BLaER1 (cell line): ENCODE measurements at regions not wholly inside any gene's neighbourhood (a gene's known extent, or its start where the extent isn't known, plus 50 kb on each side); places are given as distances from the start of the nearest gene placed in this dataset.
"Not testable (repeated sequence)": the region's sequence is repeated elsewhere in the genome, so short reads cannot be mapped to it uniquely, and the experiment has no call there.

Source experiments
- H3K27ac ChIP-seq: shearing (Covaris generic); formaldehyde crosslinking; 2 replicates; pipeline ENCODE4 v1.8.1; 2022
- H3K27me3 ChIP-seq: shearing (Covaris generic); formaldehyde crosslinking; 2 replicates; pipeline ENCODE4 v1.8.1; 2022
- H3K36me3 ChIP-seq: shearing (Covaris generic); formaldehyde crosslinking; 2 replicates; pipeline ENCODE4 v1.8.1; 2022
- H3K4me1 ChIP-seq: shearing (Covaris generic); formaldehyde crosslinking; 2 replicates; pipeline ENCODE4 v1.8.1; 2022
- H3K4me2 ChIP-seq: shearing (Covaris generic); formaldehyde crosslinking; 2 replicates; pipeline ENCODE4 v1.8.1; 2022
- H3K4me3 ChIP-seq: shearing (Covaris generic); formaldehyde crosslinking; 2 replicates; pipeline ENCODE4 v1.8.1; 2022
- H3K9ac ChIP-seq: shearing (Covaris generic); formaldehyde crosslinking; 2 replicates; pipeline ENCODE4 v1.8.1; 2022
- H3K9me3 ChIP-seq: shearing (Covaris generic); formaldehyde crosslinking; 2 replicates; pipeline ENCODE4 v1.8.1; 2022
- H4K20me1 ChIP-seq: shearing (Covaris generic); formaldehyde crosslinking; 2 replicates; pipeline ENCODE4 v1.8.1; 2022
- Cebpa-rat ChIP-seq: shearing (Covaris generic); IDR thresholded peaks from 2 replicates; pipeline ENCODE4 v1.8.1; 2022

- no peak overlapping the region for H3K4me2 ChIP-seq
- H4K20me1 ChIP-seq, result no peaks in the 10 kb centered on the region
- H3K4me1 ChIP-seq, result no peaks in the 10 kb centered on the region
- H3K9me3 ChIP-seq, result no peaks in the 10 kb centered on the region
- H3K27ac ChIP-seq, result no peak overlapping the region
- H3K36me3 ChIP-seq, result no peaks in the 10 kb centered on the region
- H3K4me3 ChIP-seq, result no peak overlapping the region
- no peak for TF ChIP-seq Cebpa-rat
- H3K9ac ChIP-seq, result no peak overlapping the region
- H3K27me3 ChIP-seq, result no peaks in the 10 kb centered on the region
Measured at GRCh38 chr1:228546541-228547463, 59.6 kb downstream of the RNF187 start.

- Histone ChIP-seq H3K36me3 (no peaks in the 10 kb centered on the region), H3K9ac (no peak overlapping the region)
- TF ChIP-seq Cebpa-rat, result no peak
Measured at GRCh38 chr1:228547464-228547792, 60.2 kb downstream of the RNF187 start.

GRCh38 chr1:228548788-228549187 lies 61.6 kb downstream of the RNF187 start:
- H3K9me3 ChIP-seq, result no peaks in the 10 kb centered on the region
- no peaks in the 10 kb centered on the region for H3K36me3 ChIP-seq
- no peak overlapping the region for H3K27ac ChIP-seq
- no peak overlapping the region for H3K4me3 ChIP-seq
- no peak for TF ChIP-seq Cebpa-rat
- H3K9ac ChIP-seq, result no peak overlapping the region
- H3K4me1 ChIP-seq, result no peaks in the 10 kb centered on the region
- no peaks in the 10 kb centered on the region for H3K27me3 ChIP-seq
- H3K4me2 ChIP-seq, result no peak overlapping the region
- H4K20me1 ChIP-seq, result no peaks in the 10 kb centered on the region

More at GRCh38 chr1:228547464-228547792, 60.2 kb downstream of the RNF187 start:
- no peaks in the 10 kb centered on the region for H3K27me3 ChIP-seq
- H3K4me2 ChIP-seq, result no peak overlapping the region
- H3K4me3 ChIP-seq, result no peak overlapping the region
- no peak overlapping the region for H3K27ac ChIP-seq
- no peaks in the 10 kb centered on the region for H3K9me3 ChIP-seq
- no peaks in the 10 kb centered on the region for H4K20me1 ChIP-seq
- H3K4me1 ChIP-seq, result no peaks in the 10 kb centered on the region

GRCh38 chr1:228552596-228553176 lies 65.5 kb downstream of the RNF187 start:
- Histone ChIP-seq H3K4me2 (no peak overlapping the region), H3K27ac (no peak overlapping the region), H3K9me3 (peaks cover 22% of the 10 kb centered on the region), H4K20me1 (no peaks in the 10 kb centered on the region), H3K4me3 (no peak overlapping the region), H3K27me3 (peaks cover 4% of the 10 kb centered on the region), H3K36me3 (no peaks in the 10 kb centered on the region), H3K4me1 (no peaks in the 10 kb centered on the region), H3K9ac (no peak overlapping the region)
- TF ChIP-seq Cebpa-rat, result no peak

GRCh38 chr1:228554107-228554506 lies 66.9 kb downstream of the RNF187 start:
- peaks cover 7% of the 10 kb centered on the region for H3K27me3 ChIP-seq
- TF ChIP-seq Cebpa-rat, result no peak
- H3K27ac ChIP-seq, result no peak overlapping the region
- H3K9ac ChIP-seq, result no peak overlapping the region
- peaks cover 24% of the 10 kb centered on the region for H3K9me3 ChIP-seq
- no peaks in the 10 kb centered on the region for H3K4me1 ChIP-seq
- H3K4me2 ChIP-seq, result no peak overlapping the region
- no peaks in the 10 kb centered on the region for H3K36me3 ChIP-seq
- H3K4me3 ChIP-seq, result no peak overlapping the region
- no peaks in the 10 kb centered on the region for H4K20me1 ChIP-seq

GRCh38 chr1:228555074-228555994 lies 68.2 kb downstream of the RNF187 start:
- Histone ChIP-seq H3K9ac (no peak overlapping the region), H4K20me1 (no peaks in the 10 kb centered on the region), H3K9me3 (peaks cover 24% of the 10 kb centered on the region), H3K4me3 (no peak overlapping the region), H3K27ac (no peak overlapping the region), H3K27me3 (peaks cover 7% of the 10 kb centered on the region), H3K4me2 (no peak overlapping the region), H3K4me1 (no peaks in the 10 kb centered on the region), H3K36me3 (no peaks in the 10 kb centered on the region)
- TF ChIP-seq Cebpa-rat, result no peak

- not testable (repeated sequence) for H3K9ac ChIP-seq, H3K27ac ChIP-seq, H3K36me3 ChIP-seq, H4K20me1 ChIP-seq, H3K4me1 ChIP-seq, H3K27me3 ChIP-seq
- H3K4me3 ChIP-seq, result peak overlapping the region; percentile 59
- H3K9me3 ChIP-seq, result peaks cover 24% of the 10 kb centered on the region
- H3K4me2 ChIP-seq, result peak overlapping the region; percentile 68
Measured at GRCh38 chr1:228556634-228557430, 69.7 kb downstream of the RNF187 start.
